CD4-positive, alpha-beta T cell treated with Interleukin-1 beta for 1 hour (primary cell): ENCODE measurements at regions not wholly inside any gene's neighbourhood (a gene's known extent, or its start where the extent isn't known, plus 50 kb on each side); places are given as distances from the start of the nearest gene placed in this dataset.
"Not testable (repeated sequence)": the region's sequence is repeated elsewhere in the genome, so short reads cannot be mapped to it uniquely, and the experiment has no call there.

Experiments
- DNase-seq, 2 donors: peaks; one replicate each; pipeline ENCODE4 v3.0.0-alpha.2; 2020 to 2022

GRCh38 chr9:71268871-71269635 is 147.6 kb upstream of the TRPM3 start:
- no peak for DNase-seq

- DNase-seq, result no peak
Observed at GRCh38 chr9:71263451-71263850, 142.0 kb upstream of the TRPM3 start.

GRCh38 chr9:71260419-71260818 is 139.0 kb upstream of the TRPM3 start:
- DNase-seq, result not testable (repeated sequence)

DNA sequence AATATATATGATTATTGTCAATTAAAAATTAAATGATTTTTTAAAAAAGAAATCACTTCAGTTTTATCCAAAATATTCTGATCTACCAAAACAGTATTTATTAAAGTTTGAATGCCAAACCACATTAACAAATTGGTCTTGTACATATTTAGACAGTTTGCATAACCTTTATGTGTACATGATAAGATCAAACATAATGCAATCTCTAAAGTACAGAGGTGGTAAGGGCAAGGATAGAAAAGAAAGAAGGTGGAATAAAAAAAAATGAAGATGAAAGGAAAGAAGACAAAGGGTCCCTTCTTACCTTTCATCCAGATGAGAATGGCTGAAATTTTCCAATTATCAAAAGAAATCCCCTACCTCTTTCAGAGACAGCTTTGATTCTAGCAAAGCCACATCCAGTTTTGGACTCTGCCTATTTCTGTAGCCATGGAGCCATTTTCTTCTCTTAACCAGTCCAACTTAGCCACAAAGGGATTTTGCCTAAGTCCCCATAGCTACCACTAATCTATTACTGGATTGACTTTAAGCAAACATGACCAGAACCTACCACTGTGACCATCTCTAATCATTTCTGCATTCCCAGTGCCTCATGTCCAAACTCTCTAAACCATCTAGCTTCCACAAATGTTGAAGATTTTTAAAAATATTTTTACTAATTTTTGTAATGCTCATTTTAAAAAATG is 133.3 kb upstream of the TRPM3 start:
- no peak for DNase-seq

DNA sequence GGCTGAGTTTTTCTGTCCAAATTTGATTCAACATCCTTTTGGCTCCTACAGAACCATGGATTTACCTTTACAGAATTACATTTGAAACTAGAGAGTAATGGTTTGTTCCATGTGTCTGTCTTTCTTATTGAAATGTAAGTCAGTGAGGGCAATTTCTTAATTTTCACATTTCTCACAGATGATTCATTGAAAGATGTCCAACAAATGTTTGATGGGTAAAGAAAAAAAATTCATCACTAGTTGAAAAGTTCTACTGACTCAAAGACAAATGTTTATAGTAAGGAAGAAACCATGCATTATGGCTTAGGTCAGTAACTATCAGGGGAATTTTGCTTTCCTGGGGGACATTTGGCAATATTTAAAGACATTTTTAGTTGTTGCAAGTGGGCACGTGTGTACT is 131.6 kb upstream of the TRPM3 start:
- DNase-seq, result no peak

- no peak for DNase-seq
Observed at GRCh38 chr9:71250581-71250980, 129.2 kb upstream of the TRPM3 start.

GRCh38 chr9:71249729-71250317 is 128.4 kb upstream of the TRPM3 start:
- DNase-seq, result peak in 1 of 2 donors; percentile 17

- no peak for DNase-seq
Observed at GRCh38 chr9:71245651-71246050, 124.2 kb upstream of the TRPM3 start.

DNA sequence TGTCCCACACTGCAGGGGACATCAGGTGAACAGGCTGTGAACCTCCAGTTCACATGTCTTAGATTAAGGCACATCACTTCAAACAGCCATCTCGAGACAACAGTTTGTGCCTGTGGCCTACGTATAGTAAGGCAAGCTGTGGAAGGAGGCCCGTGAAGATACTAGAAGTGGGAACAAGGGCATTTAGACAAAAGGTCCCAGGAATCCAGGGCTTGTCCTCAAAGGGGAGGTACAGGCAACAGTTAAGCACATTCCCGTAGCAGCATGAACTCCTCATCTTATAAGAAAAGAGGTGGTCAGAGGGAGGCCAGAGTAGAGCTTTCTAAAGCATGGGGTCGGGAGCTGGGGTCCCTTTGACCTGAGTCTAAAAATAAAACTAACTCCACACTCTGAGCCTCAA is 122.5 kb upstream of the TRPM3 start:
- DNase-seq, result no peak

DNA sequence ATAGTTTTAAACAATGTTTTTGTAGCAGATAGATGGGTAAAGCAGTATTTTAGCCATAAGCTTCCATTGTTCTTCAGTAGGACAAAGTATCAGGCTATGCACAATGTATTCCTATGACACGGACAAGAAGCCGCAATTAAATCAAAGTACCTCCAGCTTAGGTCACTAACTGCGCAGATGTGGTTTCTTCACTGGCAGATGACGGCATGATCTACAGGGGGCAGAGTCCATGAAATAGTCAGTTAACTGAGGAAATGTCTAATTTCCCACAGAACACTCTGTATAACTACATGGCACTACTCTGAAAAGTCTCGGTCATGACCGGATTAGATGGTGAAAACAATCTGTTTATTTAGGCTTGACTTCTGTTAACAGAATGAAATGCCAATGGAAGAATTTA is 120.7 kb upstream of the TRPM3 start:
- no peak for DNase-seq

DNA sequence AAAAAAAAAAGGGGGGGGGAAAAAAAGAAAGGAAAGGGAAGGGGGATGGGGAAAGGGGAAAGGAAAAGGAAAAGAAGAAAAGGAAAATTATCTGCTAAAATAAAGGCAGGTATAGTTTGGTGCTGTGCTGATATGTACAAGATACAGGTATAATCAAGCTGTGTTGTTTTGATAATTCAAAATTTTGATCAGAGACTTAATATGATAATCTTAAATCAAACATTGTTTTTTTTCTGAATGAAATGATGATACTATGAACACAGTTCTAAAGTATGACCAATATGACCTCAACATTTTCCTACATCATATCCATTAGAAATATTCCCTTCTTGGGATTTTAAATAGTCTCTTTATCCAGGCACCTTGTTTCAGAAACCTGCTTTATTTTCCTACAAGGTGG is 115.6 kb upstream of the TRPM3 start:
- DNase-seq, result no peak

DNA sequence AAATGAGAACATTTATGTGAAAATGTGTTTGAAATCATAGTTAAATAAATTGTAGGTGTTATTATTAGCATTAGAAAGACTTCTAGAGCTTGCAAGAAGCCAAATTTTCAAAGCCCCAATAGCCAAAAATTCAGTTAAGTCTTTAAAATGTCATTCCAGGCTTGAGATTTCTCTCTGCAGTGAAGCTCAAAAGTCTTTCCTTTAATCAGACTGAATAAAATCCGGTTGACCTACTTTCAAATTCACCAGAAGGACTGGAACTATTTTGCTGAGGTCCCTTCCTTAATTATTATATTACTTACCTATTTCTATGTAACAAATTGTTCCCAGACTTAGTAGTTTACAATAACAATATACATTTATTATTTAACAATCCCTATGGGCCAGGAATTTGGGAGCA is 112.2 kb upstream of the TRPM3 start:
- DNase-seq, result no peak

- DNase-seq, result no peak
Observed at GRCh38 chr9:71223953-71224538, 102.6 kb upstream of the TRPM3 start.

- DNase-seq, result no peak
Observed at GRCh38 chr9:71218774-71219173, 97.4 kb upstream of the TRPM3 start.

DNA sequence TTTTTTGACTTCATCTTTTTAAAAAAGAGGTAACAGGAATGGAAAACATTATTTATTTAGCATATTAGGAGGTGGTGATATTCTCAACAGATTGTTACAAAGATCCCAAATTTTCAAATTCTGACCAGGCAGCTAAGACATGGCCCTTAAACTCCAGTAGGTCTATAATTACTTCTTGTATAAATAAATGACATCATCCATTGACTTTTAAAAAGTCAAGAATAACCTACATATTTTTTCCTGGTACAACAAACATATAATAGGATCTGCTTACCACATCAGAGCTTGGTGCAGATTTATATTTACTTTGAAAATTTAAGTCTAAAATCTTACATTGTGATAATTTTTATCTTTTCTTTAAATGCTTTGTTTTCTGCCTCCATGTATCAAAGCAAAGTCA is 92.2 kb upstream of the TRPM3 start:
- DNase-seq, result no peak

DNA sequence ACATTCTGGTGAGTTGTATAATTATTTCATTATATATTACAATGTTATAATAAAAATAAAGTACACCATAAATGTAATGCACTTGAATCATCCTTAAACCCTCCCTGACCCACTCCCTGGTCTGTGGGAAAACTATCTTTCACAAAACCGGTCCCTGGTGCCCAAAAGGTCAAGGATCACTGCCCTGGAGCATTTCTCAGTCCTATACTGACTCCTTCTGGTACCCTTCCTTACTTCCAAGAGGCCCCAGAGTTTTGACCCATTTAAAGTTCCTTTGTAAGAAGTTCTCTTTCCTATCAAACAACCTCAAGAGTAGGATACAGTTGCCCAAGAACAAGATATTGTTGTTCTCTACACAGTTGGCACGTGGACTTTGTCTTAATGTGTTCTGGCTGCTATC is 88.9 kb upstream of the TRPM3 start:
- no peak for DNase-seq

DNA sequence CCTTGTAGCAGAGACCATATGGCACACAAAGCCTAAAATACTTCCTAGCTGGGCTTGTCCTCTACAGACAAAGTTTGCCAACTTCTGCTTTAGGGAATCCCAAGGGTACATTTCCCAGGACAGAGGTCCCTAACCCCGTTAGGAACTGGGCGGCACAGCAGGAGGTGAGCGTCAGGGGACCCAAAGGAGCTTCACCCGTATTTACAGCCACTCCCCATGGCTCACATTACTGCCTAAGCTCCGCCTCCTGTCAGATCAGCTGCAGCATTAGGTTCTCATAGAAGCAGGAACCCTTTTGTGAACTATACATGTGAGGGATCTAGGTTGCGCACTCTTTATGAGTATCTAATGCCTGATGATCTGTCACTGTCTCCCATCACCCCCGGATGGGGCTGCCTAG is 88.5 kb upstream of the TRPM3 start:
- no peak for DNase-seq

- no peak for DNase-seq
Observed at GRCh38 chr9:71202931-71203330, 81.5 kb upstream of the TRPM3 start.

DNA sequence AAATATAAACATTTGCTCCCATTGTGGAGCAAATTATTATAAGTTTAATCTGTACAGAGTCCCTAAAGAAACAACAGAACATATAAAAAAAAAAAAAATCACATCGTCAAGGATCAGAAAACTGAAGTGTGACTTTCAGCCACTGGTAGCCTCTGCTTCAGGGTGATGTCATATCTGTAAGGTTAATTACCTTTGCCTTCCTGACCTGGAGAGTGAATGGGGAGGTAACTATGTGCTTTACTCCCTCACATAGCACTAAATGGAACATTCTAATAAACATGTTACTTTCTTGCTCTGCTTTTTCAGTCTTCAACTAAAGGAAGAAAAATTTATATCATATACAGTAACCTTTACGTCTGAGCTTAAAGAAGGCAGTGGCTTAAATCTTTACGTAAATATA is 70.3 kb upstream of the TRPM3 start:
- no peak for DNase-seq

- DNase-seq, result no peak
Observed at GRCh38 chr9:71183251-71183650, 61.8 kb upstream of the TRPM3 start.

DNA sequence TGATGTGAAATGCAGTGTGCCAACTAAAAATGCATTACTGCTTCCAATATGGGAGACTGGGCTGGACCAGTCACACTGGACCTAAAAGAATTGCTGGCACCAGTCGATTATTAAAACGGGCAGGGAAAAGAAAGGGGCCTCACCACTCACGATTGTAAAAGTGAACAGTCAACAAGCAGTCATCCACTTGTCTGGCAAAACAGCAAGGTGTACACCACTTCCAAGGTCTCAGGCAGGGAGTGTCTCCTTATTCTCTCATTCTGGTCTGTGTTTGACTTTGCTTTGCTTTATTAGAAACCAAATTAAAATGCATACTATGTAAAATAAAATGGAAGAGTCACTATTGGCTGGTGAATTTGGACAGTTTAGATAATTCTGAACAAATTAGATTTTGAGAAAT is 57.8 kb upstream of the TRPM3 start:
- no peak for DNase-seq

GRCh38 chr9:71177901-71178300 is 56.5 kb upstream of the TRPM3 start:
- DNase-seq, result no peak

DNA sequence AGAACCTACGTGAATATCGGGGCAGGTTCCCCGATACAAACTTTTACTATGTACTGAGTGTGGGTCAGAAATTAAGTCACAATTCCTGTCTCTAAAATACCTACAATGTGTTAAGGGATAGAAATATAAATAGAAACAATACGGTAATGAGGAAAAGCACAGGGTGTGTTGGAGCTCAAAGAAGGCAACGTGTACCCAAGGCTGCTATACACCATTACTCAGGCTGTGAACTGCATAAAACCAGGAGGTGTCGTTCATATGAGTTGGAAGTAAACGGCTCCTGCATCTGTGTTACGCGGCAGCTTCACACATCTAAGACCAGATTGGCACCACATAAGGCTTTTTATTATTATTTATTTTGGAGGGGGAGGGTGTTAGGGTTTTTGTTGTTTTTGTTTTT is 50.1 kb upstream of the TRPM3 start:
- DNase-seq, result no peak
